Sigmoid colon (tissue), 6 donors: ENCODE measurements at regions not wholly inside any gene's neighbourhood (a gene's known extent, or its start where the extent isn't known, plus 50 kb on each side); places are given as distances from the start of the nearest gene placed in this dataset.

Experiments used
- DNase-seq: peaks from one replicate; pipeline ENCODE4 v3.0.0-alpha.2; 2019
- H3K27ac ChIP-seq, 4 donors: fragments of 200-600 bp; sonication (generic); one replicate each; pipeline ENCODE4 v1.5.1; 2016 to 2019; ENCODE audit warnings: mild to moderate bottlenecking in 1 of 4
- H3K27me3 ChIP-seq, 3 donors: fragments of 200-600 bp; sonication (generic); one replicate each; pipeline ENCODE4 v1.5.1; 2019; ENCODE audit warnings: mild to moderate bottlenecking in 1 of 3
- H3K36me3 ChIP-seq, 4 donors: fragments of 200-600 bp; sonication (generic); one replicate each; pipeline ENCODE4 v1.5.1; 2016 to 2019
- H3K4me1 ChIP-seq, 4 donors: fragments of 200-600 bp; sonication (generic); one replicate each; pipeline ENCODE4 v1.5.1; 2017 to 2019
- H3K4me3 ChIP-seq, 4 donors: fragments of 200-600 bp; sonication (generic); one replicate each; pipeline ENCODE4 v1.5.1; 2017 to 2019; ENCODE audit warnings: mild to moderate bottlenecking in 2 of 4, moderate library complexity in 1 of 4
- H3K9me3 ChIP-seq, 4 donors: fragments of 200-600 bp in 3 of 4; sonication (generic) in 3 of 4; one replicate each; pipeline versions ENCODE4 v1.5.1 to v1.6.1; 2013 to 2019
- CTCF ChIP-seq, 4 experiments: fragments of 450-650 bp in 3 of 4; fragments of 200-600 bp in 1 of 4; IDR thresholded peaks; one replicate each; pipeline ENCODE4 v1.5.1; 2016 to 2019; ENCODE audit warnings: antibody characterized with exemption in 4 of 4, mild to moderate bottlenecking in 3 of 4, moderate library complexity in 2 of 4
- EP300 ChIP-seq, 4 donors: sonication (generic); formaldehyde crosslinking; IDR thresholded peaks; one replicate each; pipeline ENCODE4 v1.6.1; 2017; ENCODE audit warnings: antibody characterized with exemption in 4 of 4
- POLR2A ChIP-seq, 2 donors: fragments of 450-650 bp; IDR thresholded peaks; one replicate each; pipeline ENCODE4 v1.6.1; 2016; ENCODE audit warnings: antibody characterized with exemption in 2 of 2, mild to moderate bottlenecking in 2 of 2, moderate library complexity in 2 of 2
- POLR2AphosphoS5 ChIP-seq, 4 donors: sonication (generic); formaldehyde crosslinking; IDR thresholded peaks; one replicate each; pipeline ENCODE4 v1.6.1; 2017; ENCODE audit warnings: antibody characterized with exemption in 4 of 4
- WGBS, 2 donors: extraction: QIAGEN DNeasy Blood & Tissue Kit; methylation state at CpG; one replicate each; pipeline ENCODE4 v1.1.7; 2013; 5-methylcytosine and 5-hydroxymethylcytosine counted together
- intact Hi-C: fragments of 100-400 bp; cut with DNase I; formaldehyde crosslinking; loops from one replicate; pipeline ENCODE4 v1.15.1; 2023
- donor health status: healthy with polysubstance abuse.
- donor health status: healthy.

- Histone ChIP-seq H3K27ac (no peak overlapping the region), H3K36me3 (no peaks in the 10 kb centered on the region), H3K4me1 (no peaks in the 10 kb centered on the region), H3K4me3 (no peak overlapping the region), H3K9me3 (no peaks in the 10 kb centered on the region), H3K27me3 (peaks cover 0 to 29% (median 4%) of the 10 kb centered on the region in 3 donors)
- TF ChIP-seq EP300 (IDR thresholded peaks at IDR 0.05) (no peak), CTCF (IDR thresholded peaks at IDR 0.05) (no peak), POLR2AphosphoS5 (IDR thresholded peaks at IDR 0.05) (no peak), POLR2A (IDR thresholded peaks at IDR 0.05) (no peak)
- intact Hi-C loops = no loop called here
- DNase-seq = no peak
- WGBS, 2 donors = 69 to 71% methylated on average over 6 of the region's 6 CpGs
Measured at GRCh38 chr1:29459620-29459945, 223.3 kb downstream of the PTPRU start.

- Histone ChIP-seq H3K27me3 (peaks cover 0 to 29% (median 4%) of the 10 kb centered on the region in 3 donors), H3K9me3 (no peaks in the 10 kb centered on the region), H3K36me3 (no peaks in the 10 kb centered on the region), H3K27ac (no peak overlapping the region), H3K4me1 (no peaks in the 10 kb centered on the region), H3K4me3 (no peak overlapping the region)
- WGBS, 2 donors = 72 to 75% methylated on average over 8 of the region's 8 CpGs
- intact Hi-C loops = no loop called here
- DNase-seq = no peak
- TF ChIP-seq POLR2A (IDR thresholded peaks at IDR 0.05) (no peak), POLR2AphosphoS5 (IDR thresholded peaks at IDR 0.05) (no peak), CTCF (IDR thresholded peaks at IDR 0.05) (no peak), EP300 (IDR thresholded peaks at IDR 0.05) (no peak)
Measured at GRCh38 chr1:29458737-29459619, 222.7 kb downstream of the PTPRU start.

- no peak for TF ChIP-seq POLR2A (IDR thresholded peaks at IDR 0.05)
- no peak for TF ChIP-seq CTCF (IDR thresholded peaks at IDR 0.05)
- TF ChIP-seq POLR2AphosphoS5 (IDR thresholded peaks at IDR 0.05) = no peak
- TF ChIP-seq EP300 (IDR thresholded peaks at IDR 0.05) = no peak
- no peaks in the 10 kb centered on the region for H3K4me1 ChIP-seq
- DNase-seq = no peak
- H3K36me3 ChIP-seq = no peaks in the 10 kb centered on the region
- no peak overlapping the region for H3K27ac ChIP-seq
- 65 to 73% methylated on average over 8 of the region's 8 CpGs for WGBS, 2 donors
- H3K4me3 ChIP-seq = no peak overlapping the region
- intact Hi-C loops = no loop called here
- H3K9me3 ChIP-seq = no peaks in the 10 kb centered on the region
- peaks cover 0 to 29% (median 4%) of the 10 kb centered on the region in 3 donors for H3K27me3 ChIP-seq
Measured at GRCh38 chr1:29457496-29458368, 221.4 kb downstream of the PTPRU start.

DNA sequence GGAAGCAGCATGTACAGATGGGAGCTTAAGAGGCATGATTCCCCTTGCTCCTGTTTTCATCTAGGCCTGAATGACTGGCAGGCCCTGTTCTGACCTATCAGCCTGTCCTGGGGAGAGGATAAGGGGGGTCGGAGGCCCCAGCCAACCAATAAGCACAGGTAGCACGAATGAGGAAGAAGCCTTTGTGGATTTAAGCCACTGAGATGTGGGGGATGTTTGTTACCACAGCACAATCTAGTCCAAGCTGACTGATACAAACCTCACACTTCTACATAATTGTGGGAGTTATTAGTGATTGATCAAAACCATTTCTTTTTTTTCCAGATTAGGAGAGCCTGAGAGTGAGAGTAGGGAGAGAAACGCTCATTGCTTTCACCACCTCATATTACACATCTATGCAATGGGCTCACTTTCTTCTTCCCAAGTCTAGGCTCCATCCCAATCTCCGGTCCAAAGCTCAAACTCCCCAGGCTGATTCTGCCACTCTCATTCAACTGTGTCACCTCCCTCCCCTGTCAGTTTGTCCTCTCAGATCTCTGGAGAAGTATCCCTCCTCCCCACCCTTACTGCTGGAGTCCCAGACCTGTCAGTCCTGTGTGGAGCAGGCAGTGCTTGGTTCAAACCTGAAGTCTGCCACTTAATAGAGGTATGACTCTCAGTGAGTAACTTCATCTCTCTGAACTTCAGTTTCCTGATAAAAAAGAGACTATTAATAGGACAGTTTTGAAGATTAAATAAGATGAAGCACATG, 220.5 kb downstream of the PTPRU start:
- 74 to 79% methylated on average over 4 of the region's 4 CpGs for WGBS, 2 donors
- TF ChIP-seq CTCF (IDR thresholded peaks at IDR 0.05) = no peak
- no peak for TF ChIP-seq POLR2A (IDR thresholded peaks at IDR 0.05)
- TF ChIP-seq EP300 (IDR thresholded peaks at IDR 0.05) = no peak
- no peak for TF ChIP-seq POLR2AphosphoS5 (IDR thresholded peaks at IDR 0.05)
- no peak for DNase-seq
- intact Hi-C loops = no loop called here
- no peak overlapping the region for H3K4me3 ChIP-seq
- H3K4me1 ChIP-seq = no peaks in the 10 kb centered on the region
- H3K27ac ChIP-seq = no peak overlapping the region
- no peaks in the 10 kb centered on the region for H3K9me3 ChIP-seq
- peaks cover 0 to 29% (median 4%) of the 10 kb centered on the region in 3 donors for H3K27me3 ChIP-seq
- no peaks in the 10 kb centered on the region for H3K36me3 ChIP-seq
